Tibial nerve (tissue), 4 donors: ENCODE measurements at regions not wholly inside any gene's neighbourhood (a gene's known extent, or its start where the extent isn't known, plus 50 kb on each side); places are given as distances from the start of the nearest gene placed in this dataset.

ENCODE experiments used
- DNase-seq, 2 donors: peaks; one replicate each; pipeline ENCODE4 v3.0.0-alpha.2; 2019; ENCODE audit warnings: low spot score in 2 of 2
- H3K27ac ChIP-seq, 4 donors: fragments of 200-600 bp; sonication (generic) in 3 of 4; one replicate each; pipeline ENCODE4 v1.5.1; 2017 to 2019; ENCODE audit warnings: mild to moderate bottlenecking in 1 of 4
- H3K27me3 ChIP-seq, 2 donors: fragments of 200-600 bp; sonication (generic) in 1 of 2; one replicate each; pipeline versions ENCODE4 v1.5.1 to v1.6.0; 2017 to 2019
- H3K36me3 ChIP-seq, 3 donors: fragments of 200-600 bp; sonication (generic); one replicate each; pipeline ENCODE4 v1.5.1; 2018 to 2019
- H3K4me1 ChIP-seq, 4 donors: fragments of 200-600 bp; sonication (generic) in 3 of 4; one replicate each; pipeline ENCODE4 v1.5.1; 2017 to 2019
- H3K4me3 ChIP-seq, 4 donors: fragments of 200-600 bp; sonication (generic) in 3 of 4; one replicate each; pipeline ENCODE4 v1.5.1; 2017 to 2019; ENCODE audit warnings: mild to moderate bottlenecking in 1 of 4, moderate library complexity in 1 of 4
- H3K9me3 ChIP-seq, 4 donors: fragments of 200-600 bp; sonication (generic) in 3 of 4; one replicate each; pipeline ENCODE4 v1.5.1; 2017 to 2019
- EP300 ChIP-seq, 2 donors: sonication (generic); formaldehyde crosslinking; IDR thresholded peaks; one replicate each; pipeline ENCODE4 v1.6.1; 2017; ENCODE audit warnings: antibody characterized with exemption in 2 of 2, mild to moderate bottlenecking in 1 of 2
- POLR2A ChIP-seq, 2 donors: fragments of 450-650 bp; IDR thresholded peaks; one replicate each; pipeline ENCODE4 v1.6.1; 2017; ENCODE audit warnings: antibody characterized with exemption in 2 of 2, mild to moderate bottlenecking in 2 of 2, moderate library complexity in 2 of 2
- WGBS, 2 donors: methylation state at CpG; one replicate each; pipeline ENCODE4 v1.1.5; 2018; 5-methylcytosine and 5-hydroxymethylcytosine counted together
- TF ChIP-seq, protein P1 (sequence below), 5 experiments: fragments of 200-600 bp in 3 of 5; fragments of 450-650 bp in 2 of 5; sonication (generic) in 3 of 5; IDR thresholded peaks; one replicate each; pipeline ENCODE4 v1.5.1; 2016 to 2019; ENCODE audit warnings: antibody characterized with exemption in 5 of 5, mild to moderate bottlenecking in 3 of 5, moderate library complexity in 2 of 5

DNA sequence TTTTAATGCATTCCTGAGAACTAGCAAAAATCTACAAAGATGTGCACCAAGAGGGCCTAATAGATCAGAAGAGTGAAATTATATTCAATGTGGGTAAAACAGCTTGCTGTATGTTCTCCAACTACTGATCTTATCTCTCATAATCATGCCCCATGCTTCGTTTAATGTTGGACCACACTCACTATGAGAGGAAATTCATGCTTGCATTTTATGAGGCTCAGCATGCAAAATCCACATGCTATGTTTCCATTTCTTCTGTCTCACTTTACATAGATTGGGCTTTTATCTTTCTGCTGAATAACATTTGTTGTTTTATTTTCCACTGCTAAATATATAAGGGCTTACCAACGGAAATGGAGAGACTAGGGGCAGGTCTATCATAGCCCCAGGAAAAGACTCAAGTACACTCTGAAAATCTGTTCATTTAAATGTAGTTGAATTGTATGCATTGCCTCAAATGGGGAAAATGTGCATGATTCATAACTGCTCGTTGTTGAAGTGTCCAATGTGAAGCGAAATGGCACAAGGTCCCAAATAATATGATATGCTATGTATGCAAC, 474.2 kb downstream of the EFNA5 start:
- WGBS, 2 donors, result 71 to 76% methylated on average over 4 of the region's 4 CpGs
- H3K27me3 ChIP-seq, result no peaks in the 10 kb centered on the region
- H3K4me3 ChIP-seq, result no peak overlapping the region
- no peak overlapping the region for H3K27ac ChIP-seq
- no peaks in the 10 kb centered on the region for H3K9me3 ChIP-seq
- no peaks in the 10 kb centered on the region for H3K4me1 ChIP-seq
- no peaks in the 10 kb centered on the region for H3K36me3 ChIP-seq
- TF ChIP-seq POLR2A (IDR thresholded peaks at IDR 0.05) (no peak), EP300 (IDR thresholded peaks at IDR 0.05) (no peak)
- TF ChIP-seq, protein P1, sequence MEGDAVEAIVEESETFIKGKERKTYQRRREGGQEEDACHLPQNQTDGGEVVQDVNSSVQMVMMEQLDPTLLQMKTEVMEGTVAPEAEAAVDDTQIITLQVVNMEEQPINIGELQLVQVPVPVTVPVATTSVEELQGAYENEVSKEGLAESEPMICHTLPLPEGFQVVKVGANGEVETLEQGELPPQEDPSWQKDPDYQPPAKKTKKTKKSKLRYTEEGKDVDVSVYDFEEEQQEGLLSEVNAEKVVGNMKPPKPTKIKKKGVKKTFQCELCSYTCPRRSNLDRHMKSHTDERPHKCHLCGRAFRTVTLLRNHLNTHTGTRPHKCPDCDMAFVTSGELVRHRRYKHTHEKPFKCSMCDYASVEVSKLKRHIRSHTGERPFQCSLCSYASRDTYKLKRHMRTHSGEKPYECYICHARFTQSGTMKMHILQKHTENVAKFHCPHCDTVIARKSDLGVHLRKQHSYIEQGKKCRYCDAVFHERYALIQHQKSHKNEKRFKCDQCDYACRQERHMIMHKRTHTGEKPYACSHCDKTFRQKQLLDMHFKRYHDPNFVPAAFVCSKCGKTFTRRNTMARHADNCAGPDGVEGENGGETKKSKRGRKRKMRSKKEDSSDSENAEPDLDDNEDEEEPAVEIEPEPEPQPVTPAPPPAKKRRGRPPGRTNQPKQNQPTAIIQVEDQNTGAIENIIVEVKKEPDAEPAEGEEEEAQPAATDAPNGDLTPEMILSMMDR (IDR thresholded peaks at IDR 0.05), result no peak
- DNase-seq, result no peak

DNA sequence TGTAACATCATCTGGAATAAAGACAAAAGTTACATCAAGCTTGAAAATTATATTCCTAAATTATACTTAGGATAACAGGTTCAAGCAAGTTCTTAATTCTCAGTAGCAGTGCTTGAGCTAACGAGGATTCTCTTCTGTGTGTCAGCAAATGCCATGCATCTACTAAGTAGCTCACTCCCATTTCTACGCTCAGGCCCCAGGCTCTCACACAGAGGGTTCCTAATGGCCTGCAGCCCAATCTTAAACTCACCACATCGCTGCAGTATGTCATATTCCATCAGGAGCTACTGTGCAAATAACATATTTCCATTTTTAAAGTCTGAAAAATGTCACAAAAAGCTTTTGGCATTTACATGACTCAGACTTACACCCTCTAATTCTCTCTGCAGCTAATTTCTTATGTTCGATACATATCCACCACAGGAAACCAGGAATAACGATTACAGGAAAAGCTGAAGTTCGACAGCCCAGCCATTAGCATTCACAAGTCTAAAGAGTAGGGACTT, 474.8 kb downstream of the EFNA5 start:
- no peaks in the 10 kb centered on the region for H3K4me1 ChIP-seq
- 86% methylated on average over 6 of the region's 6 CpGs for WGBS, 2 donors
- H3K4me3 ChIP-seq, result no peak overlapping the region
- TF ChIP-seq EP300 (IDR thresholded peaks at IDR 0.05) (no peak), POLR2A (IDR thresholded peaks at IDR 0.05) (no peak)
- TF ChIP-seq, protein P1 (IDR thresholded peaks at IDR 0.05), result no peak
- H3K36me3 ChIP-seq, result no peaks in the 10 kb centered on the region
- no peaks in the 10 kb centered on the region for H3K9me3 ChIP-seq
- no peak overlapping the region for H3K27ac ChIP-seq
- DNase-seq, result no peak
- no peaks in the 10 kb centered on the region for H3K27me3 ChIP-seq

DNA sequence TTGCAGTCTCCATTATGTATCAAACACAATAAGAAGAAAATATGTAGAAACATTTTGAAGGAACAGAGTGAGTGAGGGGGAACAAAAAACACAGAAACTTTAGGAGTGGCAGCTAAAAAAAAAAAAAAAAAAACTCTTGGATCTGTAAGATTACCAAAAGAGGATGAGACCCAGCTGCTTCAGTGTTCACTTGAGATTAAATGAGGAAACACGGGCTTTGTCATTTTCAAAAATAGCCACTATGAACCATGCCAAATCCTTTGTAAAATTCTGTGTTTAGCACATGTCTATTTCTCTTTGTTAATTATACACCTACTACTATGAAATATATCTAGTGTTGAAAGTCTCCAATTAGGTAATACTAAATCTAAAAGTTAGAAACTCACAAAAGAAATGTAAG, 485.9 kb downstream of the EFNA5 start:
- Histone ChIP-seq H3K27me3 (no peaks in the 10 kb centered on the region), H3K9me3 (peaks cover 0 to 5% (median 0%) of the 10 kb centered on the region in 4 donors), H3K4me1 (no peaks in the 10 kb centered on the region), H3K36me3 (no peaks in the 10 kb centered on the region), H3K27ac (no peak overlapping the region), H3K4me3 (no peak overlapping the region)
- DNase-seq, result no peak
- WGBS, 2 donors, result 55 to 68% methylated on average over 1 of the region's 1 CpG
- TF ChIP-seq, protein P1 (IDR thresholded peaks at IDR 0.05), result no peak
- TF ChIP-seq EP300 (IDR thresholded peaks at IDR 0.05), result no peak

DNA sequence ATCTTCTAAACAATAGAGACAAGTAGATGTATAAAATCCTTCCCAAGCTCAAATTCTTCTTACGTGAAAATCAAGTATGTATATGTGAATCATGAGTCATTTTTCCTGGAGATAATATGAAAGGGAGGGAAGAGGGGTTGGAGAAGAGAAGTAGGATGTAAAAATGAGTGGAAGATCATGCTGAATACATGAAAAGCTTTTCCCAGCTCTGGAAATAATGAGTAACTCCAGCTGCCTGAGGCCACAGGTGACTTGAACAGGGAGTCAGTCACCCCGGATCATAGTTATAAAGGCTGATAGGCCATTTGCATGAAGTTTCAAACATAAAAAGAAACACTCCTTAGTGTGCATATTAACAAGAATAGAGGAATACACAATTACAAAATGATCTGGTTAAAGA, 486.7 kb downstream of the EFNA5 start:
- TF ChIP-seq EP300 (IDR thresholded peaks at IDR 0.05) (no peak), POLR2A (IDR thresholded peaks at IDR 0.05) (no peak)
- TF ChIP-seq, protein P1 (IDR thresholded peaks at IDR 0.05), result no peak
- H3K27ac ChIP-seq, result no peak overlapping the region
- H3K9me3 ChIP-seq, result peaks cover 0 to 4% (median 0%) of the 10 kb centered on the region in 4 donors
- no peaks in the 10 kb centered on the region for H3K4me1 ChIP-seq
- 69 to 74% methylated on average over 2 of the region's 2 CpGs for WGBS, 2 donors
- no peak for DNase-seq
- no peaks in the 10 kb centered on the region for H3K27me3 ChIP-seq
- no peak overlapping the region for H3K4me3 ChIP-seq
- no peaks in the 10 kb centered on the region for H3K36me3 ChIP-seq

DNA sequence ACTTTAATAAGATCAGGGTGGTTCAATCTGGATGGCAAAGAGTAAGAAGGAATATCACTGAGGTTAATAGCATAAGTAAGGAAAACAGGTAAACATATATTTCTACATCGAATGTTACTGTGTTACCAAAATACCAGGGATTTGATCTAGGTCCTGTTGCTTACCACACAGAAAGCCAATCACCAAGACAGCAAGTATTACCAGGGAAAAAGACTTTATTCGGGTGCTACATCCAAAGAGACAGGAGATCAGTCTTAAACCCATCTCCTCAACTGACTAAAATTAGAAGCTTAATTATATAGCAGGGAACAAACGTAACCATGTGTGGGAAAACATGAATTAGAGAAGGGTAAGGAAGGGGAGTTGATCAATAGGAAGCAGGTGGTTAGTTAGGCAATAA, 500.1 kb downstream of the EFNA5 start:
- peaks cover 0 to 9% (median 0%) of the 10 kb centered on the region in 4 donors for H3K9me3 ChIP-seq
- DNase-seq, result no peak
- TF ChIP-seq POLR2A (IDR thresholded peaks at IDR 0.05), result no peak
- TF ChIP-seq EP300 (IDR thresholded peaks at IDR 0.05), result no peak
- TF ChIP-seq, protein P1 (IDR thresholded peaks at IDR 0.05), result no peak
- H3K36me3 ChIP-seq, result no peaks in the 10 kb centered on the region
- H3K4me1 ChIP-seq, result no peaks in the 10 kb centered on the region
- H3K27ac ChIP-seq, result no peak overlapping the region
- H3K27me3 ChIP-seq, result no peaks in the 10 kb centered on the region
- 95 to 97% methylated on average over 3 of the region's 3 CpGs for WGBS, 2 donors
- H3K4me3 ChIP-seq, result no peak overlapping the region
